SK-N-SH treated with all-trans-retinoic acid at 6 μM for 48 hours (cell line): ENCODE measurements at regions not wholly inside any gene's neighbourhood (a gene's known extent, or its start where the extent isn't known, plus 50 kb on each side); places are given as distances from the start of the nearest gene placed in this dataset.

Source experiments
- ARNTL ChIP-seq: fragments of 450-650 bp; formaldehyde crosslinking; IDR thresholded peaks from 2 replicates; pipeline ENCODE4 v1.5.0; 2020; ENCODE audit warnings: low read depth, mild to moderate bottlenecking, moderate library complexity, borderline replicate concordance
- ISL1 ChIP-seq: fragments of 250-450 bp; sonication (Bioruptor Pico); IDR thresholded peaks from 2 replicates; pipeline ENCODE4 v2.1.2; 2022; ENCODE audit warnings: mild to moderate bottlenecking, moderate library complexity
- PPARA ChIP-seq: fragments of 250-450 bp; sonication (Bioruptor Pico); IDR thresholded peaks from 2 replicates; pipeline ENCODE4 v1.5.0; 2020; ENCODE audit warnings: mild to moderate bottlenecking, borderline replicate concordance
- RARB ChIP-seq: fragments of 250-450 bp; sonication (Bioruptor Pico); IDR thresholded peaks from 2 replicates; pipeline ENCODE4 v1.8.0; 2021; ENCODE audit warnings: mild to moderate bottlenecking, moderate library complexity
- SNAI2 ChIP-seq: fragments of 250-450 bp; sonication (Bioruptor Pico); IDR thresholded peaks from 2 replicates; pipeline ENCODE4 v1.5.0; 2020; ENCODE audit warnings: mild to moderate bottlenecking, moderate library complexity
- ZNF8 ChIP-seq: fragments of 450-650 bp; formaldehyde crosslinking; IDR thresholded peaks from 2 replicates; pipeline ENCODE4 v1.5.0; 2020; ENCODE audit warnings: mild to moderate bottlenecking, moderate library complexity
- TF ChIP-seq, protein P1 (sequence below): fragments of 250-450 bp; sonication (Bioruptor Pico); IDR thresholded peaks from 2 replicates; pipeline ENCODE4 v1.5.1; 2020; ENCODE audit warnings: low read depth, mild to moderate bottlenecking, moderate library complexity

DNA sequence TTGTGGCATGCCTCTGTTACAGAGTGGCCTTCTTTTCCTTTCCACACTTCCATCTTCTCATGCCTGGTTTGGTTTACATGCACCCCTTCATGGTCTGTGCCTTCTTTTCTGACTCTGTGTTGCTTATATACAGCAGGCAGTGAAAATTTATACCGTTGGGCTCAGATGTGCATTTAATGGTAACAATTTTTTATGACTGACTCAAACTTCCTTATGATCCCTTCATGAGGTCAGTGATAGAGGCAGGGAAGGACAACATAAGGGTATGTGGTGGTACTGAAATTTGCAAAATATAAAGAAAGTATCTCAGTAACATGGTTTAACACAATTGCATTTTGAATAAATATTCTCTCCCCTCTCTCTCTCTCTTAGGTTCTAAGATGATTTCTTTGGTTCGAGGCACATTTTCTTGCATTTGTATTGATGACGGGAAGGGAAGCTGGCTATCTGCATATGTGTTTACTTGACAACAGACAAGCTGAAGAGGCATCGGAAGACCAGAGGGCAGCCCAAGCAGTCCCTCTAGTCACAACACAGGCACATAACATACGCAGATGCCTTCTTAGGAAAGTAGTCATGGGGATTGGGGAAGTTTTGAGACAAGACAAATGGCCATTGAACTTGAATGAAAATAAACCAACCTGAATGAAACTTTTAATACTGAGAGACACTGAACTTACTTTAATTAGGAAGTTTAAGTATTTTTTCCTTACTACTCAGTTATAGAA is 163.3 kb upstream of the LEF1 start:
- TF ChIP-seq ISL1 (CRISPR knock-in tag): no peak
- no peak for TF ChIP-seq ZNF8
- no peak for TF ChIP-seq RARB
- TF ChIP-seq, protein P1, sequence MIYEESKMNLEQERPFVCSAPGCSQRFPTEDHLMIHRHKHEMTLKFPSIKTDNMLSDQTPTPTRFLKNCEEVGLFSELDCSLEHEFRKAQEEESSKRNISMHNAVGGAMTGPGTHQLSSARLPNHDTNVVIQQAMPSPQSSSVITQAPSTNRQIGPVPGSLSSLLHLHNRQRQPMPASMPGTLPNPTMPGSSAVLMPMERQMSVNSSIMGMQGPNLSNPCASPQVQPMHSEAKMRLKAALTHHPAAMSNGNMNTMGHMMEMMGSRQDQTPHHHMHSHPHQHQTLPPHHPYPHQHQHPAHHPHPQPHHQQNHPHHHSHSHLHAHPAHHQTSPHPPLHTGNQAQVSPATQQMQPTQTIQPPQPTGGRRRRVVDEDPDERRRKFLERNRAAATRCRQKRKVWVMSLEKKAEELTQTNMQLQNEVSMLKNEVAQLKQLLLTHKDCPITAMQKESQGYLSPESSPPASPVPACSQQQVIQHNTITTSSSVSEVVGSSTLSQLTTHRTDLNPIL: no peak
- no peak for TF ChIP-seq ARNTL (CRISPR knock-in tag)
- no peak for TF ChIP-seq PPARA (CRISPR knock-in tag)
- TF ChIP-seq SNAI2 (CRISPR knock-in tag): no peak
